GM19372 (cell line): ENCODE measurements at regions not wholly inside any gene's neighbourhood (a gene's known extent, or its start where the extent isn't known, plus 50 kb on each side); places are given as distances from the start of the nearest gene placed in this dataset.

ENCODE experiments used
- ATAC-seq: cut with Tn5 transposase; IDR thresholded peaks from one replicate; pipeline ENCODE4 v1.9.1; 2021; ENCODE audit warnings: mild to moderate bottlenecking, low read depth, moderate library complexity; ENCODE audit not compliant: unreplicated experiment

DNA sequence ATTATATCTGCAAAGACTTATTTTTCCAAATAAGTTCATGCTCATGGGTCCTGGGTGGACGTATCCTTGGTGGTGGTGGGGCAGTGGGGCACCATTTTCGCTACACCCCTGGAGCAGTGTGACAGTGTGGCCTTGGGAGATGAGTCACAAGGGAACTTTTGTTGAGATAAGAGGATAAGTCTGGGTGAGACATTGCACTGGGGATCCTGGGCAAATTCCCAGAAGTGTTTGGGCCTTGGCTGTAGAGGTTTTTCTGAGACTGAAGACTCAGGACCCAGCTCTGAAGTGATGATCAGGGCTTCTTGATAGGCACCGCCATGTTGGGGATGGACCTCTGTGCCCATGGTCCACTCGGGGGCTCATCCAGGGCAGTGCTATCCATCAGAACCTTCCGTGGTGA, 149.4 kb downstream of the MACROH2A1 start:
- ATAC-seq: no peak

DNA sequence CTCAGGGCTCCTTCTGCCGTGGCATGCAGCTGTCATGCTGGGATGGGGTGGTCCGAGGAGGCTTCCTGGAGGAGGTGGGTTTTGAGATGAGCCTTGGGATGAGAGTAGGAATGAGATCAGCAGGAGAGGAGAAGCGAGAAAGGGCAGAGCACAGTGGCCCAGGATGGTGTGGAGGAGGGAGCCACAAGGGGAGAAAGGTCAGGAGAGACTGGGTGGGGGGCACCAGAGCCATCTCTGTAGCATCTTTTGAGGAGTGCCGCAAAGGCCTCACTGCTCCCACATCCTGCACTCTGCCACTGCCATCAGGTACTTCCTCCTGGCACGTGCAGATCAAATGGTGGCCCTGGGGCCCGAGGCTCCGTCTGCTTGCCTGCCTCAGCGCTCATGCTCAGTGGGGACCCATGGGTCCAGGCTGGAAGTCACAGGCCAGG, 150.2 kb downstream of the MACROH2A1 start:
- ATAC-seq: no peak

DNA sequence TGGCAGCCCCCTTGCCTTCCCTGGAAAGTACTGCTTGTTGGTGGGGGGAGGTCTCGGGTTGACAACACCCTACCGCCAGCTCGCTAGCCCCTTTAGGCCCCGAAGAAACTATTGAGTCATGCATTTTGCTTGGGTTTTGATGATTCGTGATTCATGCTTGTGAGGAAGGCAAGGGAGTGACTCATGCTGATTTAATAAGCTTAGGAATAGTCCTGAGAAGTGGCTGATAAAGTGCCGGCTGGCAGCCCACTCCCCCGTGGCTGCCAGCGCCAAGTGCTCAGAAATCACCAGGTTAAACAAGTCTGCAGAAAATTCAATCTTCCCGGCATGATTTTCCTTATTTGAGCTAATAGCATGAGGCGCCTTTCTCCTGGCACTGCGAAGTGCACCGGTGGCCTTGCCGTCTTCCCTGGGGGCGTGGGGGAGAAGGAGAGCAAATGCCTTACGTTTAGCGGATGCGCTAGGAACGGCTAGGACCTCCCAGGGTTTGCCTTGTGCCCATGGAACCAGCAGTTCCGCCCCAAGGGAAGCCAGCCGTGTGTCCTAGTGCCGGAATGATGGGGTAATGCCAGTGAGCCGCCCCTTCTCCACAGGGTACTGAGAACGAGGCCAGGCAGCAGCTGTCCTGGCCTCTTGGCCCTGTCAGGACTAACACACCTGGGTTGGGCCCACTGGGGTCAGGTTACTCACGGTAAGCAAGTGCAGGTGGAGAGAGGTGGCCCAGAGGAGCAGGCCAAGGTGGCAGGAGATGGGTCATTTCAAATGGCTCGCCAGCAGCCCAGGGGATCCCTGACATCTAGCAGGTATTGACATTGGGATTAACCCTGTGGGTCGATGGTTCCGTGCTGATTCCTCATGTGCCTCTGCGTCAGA, 151.9 kb downstream of the MACROH2A1 start:
- ATAC-seq: no peak

DNA sequence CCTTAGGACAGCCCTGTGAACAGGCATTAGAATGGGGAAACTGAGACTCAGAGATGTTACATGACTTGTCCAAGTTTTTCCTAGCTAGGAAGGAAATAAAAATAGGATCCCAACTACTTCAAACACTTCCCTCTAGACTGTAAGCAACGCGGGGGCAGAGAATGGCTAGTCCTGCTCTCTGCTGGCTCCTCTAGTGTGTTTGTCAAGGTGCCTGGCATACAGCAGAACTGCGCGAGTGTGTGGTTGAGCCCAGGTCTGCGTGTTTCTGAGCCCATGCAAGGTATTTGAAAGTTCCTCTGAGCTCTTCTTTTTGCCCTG, 152.5 kb downstream of the MACROH2A1 start:
- ATAC-seq: no peak

DNA sequence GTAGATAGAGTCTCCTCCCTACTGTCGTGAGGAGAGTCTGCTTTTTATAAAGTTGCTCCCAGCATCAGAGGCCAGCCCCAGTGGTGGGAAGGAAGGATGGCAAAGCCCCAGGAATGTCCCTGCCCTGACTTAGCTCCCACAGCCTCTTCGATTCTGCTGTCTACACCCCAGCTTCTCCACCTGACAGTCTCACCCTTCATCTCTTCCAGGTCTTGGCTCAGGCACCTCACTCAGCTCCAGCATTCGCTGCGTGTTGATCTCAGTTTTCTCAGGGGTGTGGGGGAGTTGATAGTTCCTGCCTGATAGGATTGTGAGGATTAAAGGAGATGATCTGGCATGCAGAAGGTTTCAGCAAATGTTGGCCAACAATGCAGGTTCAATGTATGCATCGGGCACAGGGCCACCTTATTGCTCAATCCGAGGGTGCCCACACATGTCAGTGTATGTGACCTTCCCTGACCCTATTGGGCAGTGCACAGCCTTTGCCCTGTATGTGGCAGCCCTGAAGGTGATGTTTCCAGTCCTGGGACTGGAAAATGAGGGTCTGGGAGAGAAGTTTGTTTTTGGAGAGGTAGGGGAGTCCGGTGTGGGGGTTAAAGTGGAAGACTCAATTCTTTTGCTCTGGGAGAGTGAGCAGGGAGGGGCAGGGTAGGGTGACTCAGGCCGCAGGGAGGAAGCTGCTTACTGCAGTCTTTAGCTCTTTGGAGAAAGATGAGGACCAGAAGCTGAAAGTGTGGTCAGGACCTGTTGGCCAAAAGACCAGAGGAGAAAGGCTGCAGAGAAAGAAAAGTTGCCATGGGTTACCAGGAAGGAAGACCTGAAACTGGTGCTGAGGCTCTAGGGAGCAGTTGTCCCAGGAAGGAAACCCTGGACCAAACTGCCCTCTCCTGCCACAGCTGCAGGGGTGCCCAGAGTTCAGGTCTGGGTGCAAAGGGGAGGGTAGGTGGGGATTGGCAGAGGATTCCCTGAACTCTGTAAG, 153.2 kb downstream of the MACROH2A1 start:
- ATAC-seq: no peak

DNA sequence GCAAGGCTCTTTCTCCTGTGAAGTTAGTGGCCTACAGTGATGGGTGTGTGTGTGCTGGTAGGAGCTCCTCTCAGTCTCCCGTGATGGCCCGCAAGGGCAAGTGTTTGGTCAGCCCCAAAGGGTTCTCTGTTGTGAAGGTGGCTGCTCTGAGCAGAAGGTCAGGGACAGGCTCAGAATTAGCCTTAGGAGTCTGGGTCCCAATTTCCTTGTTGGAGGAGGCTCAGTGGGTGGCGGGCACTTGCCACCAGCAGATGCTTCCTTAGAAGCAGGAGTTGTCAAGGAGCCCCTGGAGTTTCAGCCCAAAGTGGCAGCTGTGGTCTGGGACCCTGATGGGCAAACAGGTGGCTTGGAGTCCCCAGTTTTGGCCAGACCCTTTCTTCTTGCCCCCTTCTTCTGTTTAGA, 154.4 kb downstream of the MACROH2A1 start:
- no peak for ATAC-seq

GRCh38 chr5:135243556-135244285, 155.3 kb downstream of the MACROH2A1 start:
- no peak for ATAC-seq

GRCh38 chr5:135242866-135243555, 156.0 kb downstream of the MACROH2A1 start:
- no peak for ATAC-seq

GRCh38 chr5:135242021-135242865, 156.8 kb downstream of the MACROH2A1 start:
- ATAC-seq: no peak

DNA sequence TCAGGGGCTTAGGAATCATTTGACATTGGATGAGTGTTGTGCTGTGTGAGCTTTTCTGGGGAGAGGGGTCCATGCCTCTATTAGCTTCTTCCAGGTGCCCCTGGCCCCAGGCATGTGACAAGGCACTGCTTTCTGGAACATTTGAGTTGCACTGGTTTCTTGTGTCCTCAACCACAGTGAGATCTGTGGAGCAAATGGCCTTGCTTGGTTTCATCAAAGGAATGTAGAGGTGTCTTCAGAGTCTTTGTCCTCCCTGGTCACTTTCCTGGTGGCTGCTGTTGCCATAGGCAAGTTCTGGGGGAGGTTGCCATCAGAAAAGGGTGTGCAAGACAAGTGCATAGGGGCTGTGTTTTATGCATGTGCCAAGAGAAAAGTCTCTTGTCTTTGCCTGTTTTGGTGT, 157.5 kb downstream of the MACROH2A1 start:
- ATAC-seq: no peak

GRCh38 chr5:135240781-135241360, 158.2 kb downstream of the MACROH2A1 start:
- no peak for ATAC-seq

- ATAC-seq: no peak
Observed at GRCh38 chr5:135240283-135240633, 158.8 kb downstream of the MACROH2A1 start.

DNA sequence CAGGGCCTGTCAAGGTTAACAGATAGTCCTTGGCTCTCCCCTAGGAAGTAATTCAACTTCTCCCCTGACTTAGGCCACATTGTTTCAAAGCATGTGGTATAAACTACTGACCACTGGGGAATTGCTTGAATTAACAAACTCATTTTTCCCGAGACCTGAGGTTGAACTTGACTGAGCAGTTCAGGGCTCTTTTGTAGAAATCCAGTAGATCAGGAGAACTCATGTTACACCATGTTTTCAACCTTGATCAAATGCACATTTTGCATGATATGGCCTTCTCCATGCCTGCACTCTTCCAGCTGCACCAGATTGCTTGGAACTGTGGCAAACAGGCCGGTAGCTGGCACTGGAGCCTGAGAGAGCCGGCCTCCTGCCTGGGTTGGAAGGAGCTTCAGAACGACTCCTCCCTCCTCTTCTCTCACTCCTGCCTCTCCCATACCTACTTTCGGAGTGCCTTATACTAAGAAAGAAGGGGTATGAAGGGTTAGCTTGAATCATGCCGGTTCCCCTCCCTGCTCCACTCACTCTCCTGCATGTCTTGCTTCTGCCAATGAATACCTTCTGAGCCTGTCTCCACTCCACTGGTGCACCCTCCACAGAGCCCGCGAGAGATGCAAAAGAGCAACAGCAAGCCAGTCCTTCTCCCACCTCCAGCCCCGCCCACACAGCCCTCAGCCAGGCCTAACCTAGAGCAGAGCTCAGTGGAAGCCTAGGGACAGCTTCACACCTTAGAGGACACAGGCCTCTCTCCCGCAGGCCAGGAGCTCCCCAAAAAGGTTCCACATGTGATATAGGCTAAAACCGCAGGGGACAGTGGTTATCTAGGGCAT, 159.4 kb downstream of the MACROH2A1 start:
- no peak for ATAC-seq

DNA sequence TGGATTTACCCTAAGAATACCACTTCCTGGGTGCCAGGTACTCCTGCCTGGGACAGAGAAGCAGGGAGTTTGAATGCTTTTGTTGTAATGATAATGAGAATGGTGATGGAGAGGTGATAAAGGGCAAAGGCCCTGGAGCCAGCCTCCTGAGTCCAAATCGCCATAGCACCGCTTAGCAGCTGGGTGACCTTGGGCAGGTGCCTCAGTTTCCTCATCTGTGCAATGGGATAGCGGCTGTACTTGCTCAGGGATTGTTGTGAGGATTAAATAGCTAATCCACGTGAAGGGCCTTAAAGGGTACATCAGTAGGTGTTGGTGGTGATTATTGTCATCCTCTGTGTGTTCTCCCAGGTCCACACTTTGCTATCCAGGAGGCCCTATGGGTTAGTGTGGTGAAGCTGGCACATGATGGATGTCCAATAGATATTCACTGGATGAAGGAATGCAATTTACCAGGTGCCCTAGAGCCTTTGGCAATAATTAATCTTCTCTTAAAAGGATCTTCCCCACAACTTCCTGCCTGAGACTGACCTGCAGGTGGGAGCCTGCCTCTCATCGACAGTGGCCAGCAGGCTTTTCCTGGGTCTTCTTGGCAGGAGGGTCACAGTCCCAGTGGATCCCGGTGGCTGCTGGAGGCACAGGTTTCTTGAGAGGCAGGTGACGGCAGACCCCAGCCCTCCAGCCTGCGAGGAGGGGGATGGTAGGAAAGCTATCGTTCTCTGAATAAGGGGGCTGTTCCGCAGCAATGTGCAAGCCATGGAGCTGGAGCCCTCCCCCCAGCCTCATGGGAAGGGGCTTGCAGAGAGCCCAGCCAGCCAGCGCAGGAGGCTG, 160.2 kb downstream of the MACROH2A1 start:
- no peak for ATAC-seq

- ATAC-seq: no peak
Observed at GRCh38 chr5:135237748-135238103, 161.3 kb downstream of the MACROH2A1 start.

DNA sequence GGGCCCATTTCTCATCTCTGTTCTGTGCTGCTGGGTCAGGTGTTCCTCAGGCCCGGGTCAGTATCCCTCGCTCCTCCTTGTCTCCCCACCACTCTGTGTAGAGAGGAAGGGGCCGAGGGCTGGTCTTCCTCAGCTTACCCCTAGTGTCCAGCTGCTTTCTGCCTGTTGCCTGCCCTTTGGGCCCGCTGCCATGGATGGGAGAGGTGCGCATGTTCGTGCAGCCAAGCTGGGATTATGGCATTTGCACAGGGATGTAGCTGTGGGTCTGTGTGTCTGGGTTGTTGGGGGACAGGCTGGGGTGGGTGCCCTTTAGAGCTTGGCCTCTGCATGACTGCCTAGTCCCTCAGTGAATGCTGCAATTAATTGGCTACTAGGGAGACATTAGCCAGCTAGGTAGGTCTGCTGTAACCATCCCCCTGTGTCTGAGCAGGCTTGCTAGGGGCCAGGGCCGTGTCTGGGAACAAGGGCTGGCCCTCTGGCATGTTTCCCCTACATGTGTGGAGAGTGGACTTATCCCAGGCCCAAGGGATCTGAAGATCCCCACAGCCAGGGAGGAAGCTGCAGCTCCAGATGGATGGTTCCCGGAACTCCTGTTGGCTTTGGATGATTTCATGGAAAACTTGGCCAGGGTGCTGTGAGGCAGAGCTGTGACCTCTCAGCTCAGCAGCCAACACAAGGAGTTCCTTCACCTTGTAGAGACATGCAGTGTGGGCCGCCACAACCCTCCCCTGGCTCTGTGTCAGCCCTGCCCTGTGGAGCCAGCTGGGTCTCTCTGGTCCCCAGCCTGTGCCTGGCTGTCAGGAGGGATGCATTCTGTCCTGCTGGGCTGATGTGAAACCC, 161.9 kb downstream of the MACROH2A1 start:
- ATAC-seq: no peak
